ENCODE measurements at regions not wholly inside any gene's neighbourhood (a gene's known extent, or its start where the extent isn't known, plus 50 kb on each side); places are given as distances from the start of the nearest gene placed in this dataset.

- H3K4me3 Mint-ChIP-seq: no peak overlapping the region
- no peaks in the 10 kb centered on the region for H3K27me3 Mint-ChIP-seq (ENCODE audit: low read depth)
- no peaks in the 10 kb centered on the region for H3K9me3 Mint-ChIP-seq (ENCODE audit: insufficient read depth)
- H3K36me3 Mint-ChIP-seq (ENCODE audit: low read depth): no peaks in the 10 kb centered on the region
- ChIA-PET POLR2A (no interaction called here), CTCF (interaction anchor here (0.8 to 0.9 kb wide), 2 partner anchors 1243 to 1329 kb away, joined by 3 to 4 read pairs; no protein-coding TSS in a partner anchor)
- no peak overlapping the region for H3K27ac Mint-ChIP-seq
- DNase-seq: peak; percentile 31
- no peaks in the 10 kb centered on the region for H3K4me1 Mint-ChIP-seq (ENCODE audit: low read depth)
- ATAC-seq: no peak
Measured at GRCh38 chr4:149264093-149264733, 551.4 kb downstream of the IQCM start.

DNA sequence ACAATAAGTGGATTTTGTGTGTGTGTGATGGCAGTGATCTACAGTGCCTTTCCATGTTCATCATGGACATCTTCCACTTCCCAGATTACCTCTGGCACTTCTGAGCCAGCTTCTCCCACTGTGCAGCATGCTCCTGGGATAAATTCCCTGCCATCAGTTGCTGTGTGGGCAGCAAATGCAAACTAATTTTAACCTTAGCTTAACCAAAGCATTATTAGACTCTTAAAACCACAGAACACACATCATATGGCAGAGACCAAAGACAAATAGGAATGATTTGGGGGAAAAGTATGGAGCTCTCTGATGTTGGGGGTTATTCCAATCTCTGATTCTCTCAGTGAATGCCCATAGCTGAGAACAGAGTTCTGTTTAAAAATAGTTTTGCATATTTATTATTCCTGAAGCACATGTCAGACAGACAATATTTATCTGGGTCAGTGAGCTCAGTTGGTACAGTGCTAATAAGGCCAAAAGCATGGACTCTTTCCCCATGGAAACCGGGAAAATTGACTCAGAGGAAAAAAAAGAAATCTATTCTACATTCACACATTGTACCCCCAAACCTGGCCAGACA, 567.4 kb downstream of the IQCM start:
- POLR2A ChIA-PET: no interaction called here
- CTCF ChIA-PET: no interaction called here
- H3K27ac Mint-ChIP-seq: no peak overlapping the region
- ATAC-seq (no peak), DNase-seq (no peak)
- no peaks in the 10 kb centered on the region for H3K27me3 Mint-ChIP-seq (ENCODE audit: low read depth)
- H3K4me1 Mint-ChIP-seq (ENCODE audit: low read depth): no peaks in the 10 kb centered on the region
- no peaks in the 10 kb centered on the region for H3K9me3 Mint-ChIP-seq (ENCODE audit: insufficient read depth)
- H3K36me3 Mint-ChIP-seq (ENCODE audit: low read depth): no peaks in the 10 kb centered on the region
- H3K4me3 Mint-ChIP-seq: no peak overlapping the region

DNA sequence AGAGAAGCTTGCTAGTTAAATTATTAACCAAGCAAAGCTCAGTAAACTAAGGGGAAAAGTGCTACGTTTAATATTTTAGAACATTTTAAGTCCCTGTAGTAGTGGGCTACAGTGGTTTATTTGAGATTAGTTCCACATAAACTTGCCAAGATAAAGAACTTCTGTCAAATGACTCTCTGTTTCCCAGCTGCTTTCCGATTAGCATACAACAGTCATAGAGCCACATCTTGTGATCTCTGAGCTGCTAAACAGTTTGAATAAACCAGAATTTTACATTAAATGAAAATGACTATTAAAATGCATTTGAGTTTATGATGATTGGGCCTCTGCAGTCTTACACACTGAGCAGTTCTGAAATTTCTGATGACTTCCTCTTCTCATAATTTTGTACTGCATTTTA, 568.5 kb downstream of the IQCM start:
- ATAC-seq: no peak
- ChIA-PET CTCF (interaction anchor here (1.0 kb wide), 1 partner anchor 8 kb away, joined by 3 read pairs; no protein-coding TSS in a partner anchor), POLR2A (no interaction called here)
- H3K4me1 Mint-ChIP-seq (ENCODE audit: low read depth): no peaks in the 10 kb centered on the region
- no peaks in the 10 kb centered on the region for H3K9me3 Mint-ChIP-seq (ENCODE audit: insufficient read depth)
- H3K27ac Mint-ChIP-seq: no peak overlapping the region
- no peaks in the 10 kb centered on the region for H3K27me3 Mint-ChIP-seq (ENCODE audit: low read depth)
- H3K4me3 Mint-ChIP-seq: no peak overlapping the region
- no peaks in the 10 kb centered on the region for H3K36me3 Mint-ChIP-seq (ENCODE audit: low read depth)
- no peak for DNase-seq

DNA sequence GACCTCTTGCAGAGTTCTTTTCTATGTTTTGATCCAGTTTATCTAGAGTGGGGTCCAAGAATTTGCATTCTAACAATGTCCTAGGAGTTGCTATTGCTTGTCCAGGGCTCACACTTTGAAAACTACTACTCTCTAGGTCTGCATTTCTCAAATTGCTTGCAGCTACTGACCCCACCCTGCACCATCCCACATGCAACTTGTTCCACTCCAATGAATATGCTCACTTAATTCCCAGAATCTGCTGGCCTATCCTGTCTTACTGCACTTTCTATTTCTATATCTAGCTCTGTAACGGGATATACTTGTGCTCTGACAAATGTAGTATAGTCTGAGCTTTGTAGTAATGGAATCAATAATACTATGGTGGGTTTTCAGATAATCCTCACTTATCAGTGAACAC, 570.3 kb downstream of the IQCM start:
- ATAC-seq (no peak), DNase-seq (no peak)
- Mint-ChIP-seq H3K4me1 (ENCODE audit: low read depth) (no peaks in the 10 kb centered on the region), H3K36me3 (ENCODE audit: low read depth) (no peaks in the 10 kb centered on the region), H3K9me3 (ENCODE audit: insufficient read depth) (no peaks in the 10 kb centered on the region), H3K27me3 (ENCODE audit: low read depth) (no peaks in the 10 kb centered on the region), H3K27ac (no peak overlapping the region), H3K4me3 (no peak overlapping the region)
- ChIA-PET CTCF (no interaction called here), POLR2A (no interaction called here)

GRCh38 chr4:149238097-149238496, 577.5 kb downstream of the IQCM start:
- POLR2A ChIA-PET: no interaction called here
- Mint-ChIP-seq H3K27me3 (ENCODE audit: low read depth) (no peaks in the 10 kb centered on the region), H3K4me3 (no peak overlapping the region), H3K4me1 (ENCODE audit: low read depth) (no peaks in the 10 kb centered on the region), H3K9me3 (ENCODE audit: insufficient read depth) (no peaks in the 10 kb centered on the region), H3K27ac (no peak overlapping the region), H3K36me3 (ENCODE audit: low read depth) (no peaks in the 10 kb centered on the region)
- ATAC-seq: no peak
- no peak for DNase-seq
- CTCF ChIA-PET: no interaction called here

DNA sequence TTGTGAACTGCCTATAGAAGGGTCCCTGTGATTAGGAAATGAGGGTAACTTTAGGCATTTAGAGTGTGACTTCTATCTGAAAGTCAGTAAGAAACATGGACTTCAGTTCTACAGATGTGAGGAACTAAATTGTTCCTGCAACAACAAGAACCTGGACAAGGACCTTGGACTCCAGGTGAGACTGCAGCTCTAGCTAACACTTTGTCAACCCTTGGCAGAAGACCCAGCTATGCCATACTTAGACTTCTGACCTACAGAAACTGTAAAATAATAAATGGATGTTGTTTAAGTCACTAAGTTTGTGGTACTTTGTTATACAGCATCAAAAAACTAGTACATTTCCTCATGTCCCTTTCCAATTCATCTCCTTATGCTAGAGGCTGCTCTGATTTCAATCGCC, 580.8 kb downstream of the IQCM start:
- H3K9me3 Mint-ChIP-seq (ENCODE audit: insufficient read depth): no peaks in the 10 kb centered on the region
- no peak overlapping the region for H3K4me3 Mint-ChIP-seq
- DNase-seq (no peak), ATAC-seq (no peak)
- ChIA-PET CTCF (no interaction called here), POLR2A (no interaction called here)
- no peaks in the 10 kb centered on the region for H3K4me1 Mint-ChIP-seq (ENCODE audit: low read depth)
- H3K36me3 Mint-ChIP-seq (ENCODE audit: low read depth): no peaks in the 10 kb centered on the region
- no peaks in the 10 kb centered on the region for H3K27me3 Mint-ChIP-seq (ENCODE audit: low read depth)
- H3K27ac Mint-ChIP-seq: no peak overlapping the region

GRCh38 chr4:149223659-149224058, 592.0 kb downstream of the IQCM start:
- Mint-ChIP-seq H3K27ac (no peak overlapping the region), H3K9me3 (ENCODE audit: insufficient read depth) (peaks cover 6% of the 10 kb centered on the region), H3K36me3 (ENCODE audit: low read depth) (no peaks in the 10 kb centered on the region), H3K27me3 (ENCODE audit: low read depth) (no peaks in the 10 kb centered on the region), H3K4me3 (no peak overlapping the region), H3K4me1 (ENCODE audit: low read depth) (no peaks in the 10 kb centered on the region)
- DNase-seq (no peak), ATAC-seq (no peak)
- CTCF ChIA-PET: no interaction called here
- POLR2A ChIA-PET: no interaction called here

- POLR2A ChIA-PET: no interaction called here
Measured at GRCh38 chr4:149218672-149219071, 597.0 kb downstream of the IQCM start.

DNA sequence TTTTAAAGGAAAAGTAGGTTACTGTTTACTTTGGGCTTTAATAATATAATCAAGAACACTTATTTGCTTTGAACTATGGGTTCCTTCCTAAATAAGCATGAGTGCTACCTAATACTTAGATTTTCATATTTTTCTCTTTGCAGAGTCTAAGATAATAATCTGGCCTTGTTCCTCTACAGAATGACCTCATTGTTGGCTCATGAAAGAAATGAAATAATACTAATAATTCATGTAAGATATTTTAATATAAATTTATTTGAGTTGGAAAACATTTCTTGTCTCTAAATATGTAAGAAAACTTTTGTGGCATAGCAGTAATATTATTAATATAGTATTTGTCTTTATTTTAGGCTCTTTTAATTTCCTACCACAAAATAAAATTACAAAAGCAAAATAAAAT, 601.3 kb downstream of the IQCM start:
- DNase-seq (no peak), ATAC-seq (no peak)
- Mint-ChIP-seq H3K36me3 (ENCODE audit: low read depth) (no peaks in the 10 kb centered on the region), H3K27ac (no peak overlapping the region), H3K27me3 (ENCODE audit: low read depth) (no peaks in the 10 kb centered on the region), H3K9me3 (ENCODE audit: insufficient read depth) (no peaks in the 10 kb centered on the region), H3K4me3 (no peak overlapping the region), H3K4me1 (ENCODE audit: low read depth) (no peaks in the 10 kb centered on the region)
- ChIA-PET CTCF (no interaction called here), POLR2A (no interaction called here)

More at GRCh38 chr4:149218672-149219071, 597.0 kb downstream of the IQCM start:
- Mint-ChIP-seq H3K4me3 (no peak overlapping the region), H3K36me3 (ENCODE audit: low read depth) (no peaks in the 10 kb centered on the region), H3K27ac (no peak overlapping the region), H3K9me3 (ENCODE audit: insufficient read depth) (peaks cover 6% of the 10 kb centered on the region), H3K4me1 (ENCODE audit: low read depth) (no peaks in the 10 kb centered on the region), H3K27me3 (ENCODE audit: low read depth) (no peaks in the 10 kb centered on the region)
- CTCF ChIA-PET: no interaction called here
- no peak for DNase-seq
- ATAC-seq: no peak

GRCh38 chr4:149211876-149212275, 603.8 kb downstream of the IQCM start:
- no peaks in the 10 kb centered on the region for H3K4me1 Mint-ChIP-seq (ENCODE audit: low read depth)
- CTCF ChIA-PET: no interaction called here
- DNase-seq (no peak), ATAC-seq (no peak)
- no peaks in the 10 kb centered on the region for H3K36me3 Mint-ChIP-seq (ENCODE audit: low read depth)
- POLR2A ChIA-PET: no interaction called here
- H3K9me3 Mint-ChIP-seq (ENCODE audit: insufficient read depth): no peaks in the 10 kb centered on the region
- no peak overlapping the region for H3K4me3 Mint-ChIP-seq
- no peak overlapping the region for H3K27ac Mint-ChIP-seq
- no peaks in the 10 kb centered on the region for H3K27me3 Mint-ChIP-seq (ENCODE audit: low read depth)

DNA sequence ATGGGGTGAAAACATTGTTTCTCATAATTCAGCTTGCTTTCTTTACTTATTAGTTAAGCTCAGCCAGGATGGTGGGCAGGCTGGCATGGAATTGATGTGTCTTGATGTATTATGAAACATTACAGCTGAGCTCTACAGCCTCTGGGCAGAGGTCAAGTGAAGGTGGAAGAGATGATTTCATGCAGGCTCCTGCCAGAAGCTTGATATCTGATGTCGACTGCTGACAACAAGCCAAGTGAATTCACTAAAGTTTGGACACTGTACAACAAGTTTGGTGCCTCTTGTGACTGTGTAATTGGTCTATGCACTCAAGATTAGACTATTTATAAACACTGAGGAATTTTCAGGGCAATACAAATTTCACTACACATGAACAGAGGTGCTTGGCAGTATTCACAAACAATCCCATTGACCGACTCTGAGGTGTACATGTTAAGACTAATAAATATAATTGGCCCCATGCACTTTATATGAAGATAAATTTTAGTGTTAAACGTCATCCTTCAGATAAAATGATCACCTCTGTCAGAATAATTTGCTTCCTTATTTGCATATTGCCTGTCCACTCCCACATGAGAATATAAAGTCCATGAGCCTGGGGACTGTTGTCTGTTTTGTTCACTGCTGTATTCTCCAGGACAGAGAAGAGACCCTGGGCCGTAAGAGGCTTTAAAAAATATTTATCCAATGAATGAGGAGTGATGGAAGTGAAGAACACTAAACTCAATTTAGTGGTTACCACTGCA, 612.2 kb downstream of the IQCM start:
- POLR2A ChIA-PET: no interaction called here
- no peaks in the 10 kb centered on the region for H3K27me3 Mint-ChIP-seq (ENCODE audit: low read depth)
- ATAC-seq: no peak

DNA sequence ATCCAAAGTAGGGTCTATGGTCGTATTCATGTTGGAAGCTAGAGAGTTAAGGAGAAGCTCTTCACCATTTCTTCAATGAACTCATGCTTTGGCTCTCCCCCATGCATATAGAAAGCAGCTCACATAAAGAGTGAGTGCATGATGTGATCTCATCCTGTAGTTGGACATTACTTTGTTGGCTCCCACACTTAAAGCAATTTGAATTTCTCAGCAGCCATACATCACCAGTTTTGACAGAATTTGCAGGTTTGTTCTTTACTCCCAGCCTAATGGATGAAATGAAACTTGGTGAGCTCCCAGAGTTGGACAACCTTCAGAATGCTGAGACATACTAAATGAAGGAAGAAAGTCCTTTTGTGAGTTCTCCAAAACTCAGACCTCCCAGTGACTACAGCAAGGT, 613.5 kb downstream of the IQCM start:
- Mint-ChIP-seq H3K4me3 (no peak overlapping the region), H3K27ac (no peak overlapping the region), H3K36me3 (ENCODE audit: low read depth) (no peaks in the 10 kb centered on the region), H3K4me1 (ENCODE audit: low read depth) (no peaks in the 10 kb centered on the region), H3K9me3 (ENCODE audit: insufficient read depth) (no peaks in the 10 kb centered on the region), H3K27me3 (ENCODE audit: low read depth) (no peaks in the 10 kb centered on the region)
- ChIA-PET CTCF (no interaction called here), POLR2A (no interaction called here)
- no peak for DNase-seq
- no peak for ATAC-seq

More for the DNA sequence above, 612.2 kb downstream of the IQCM start:
- CTCF ChIA-PET: no interaction called here
- H3K9me3 Mint-ChIP-seq (ENCODE audit: insufficient read depth): no peaks in the 10 kb centered on the region
- no peak overlapping the region for H3K4me3 Mint-ChIP-seq
- H3K27ac Mint-ChIP-seq: no peak overlapping the region
- no peak for DNase-seq
- H3K36me3 Mint-ChIP-seq (ENCODE audit: low read depth): no peaks in the 10 kb centered on the region
- no peaks in the 10 kb centered on the region for H3K4me1 Mint-ChIP-seq (ENCODE audit: low read depth)
